ENCODE measurements at regions not wholly inside any gene's neighbourhood (a gene's known extent, or its start where the extent isn't known, plus 50 kb on each side); places are given as distances from the start of the nearest gene placed in this dataset.

- Histone ChIP-seq H2AFZ (ENCODE audit: low read depth, low read length) (no peak overlapping the region), H3K36me3 (ENCODE audit: insufficient read depth, low read length) (no peaks in the 10 kb centered on the region), H3K27me3 (ENCODE audit: insufficient read depth, low read length) (peaks cover 13% of the 10 kb centered on the region), H3K4me3 (ENCODE audit: low read length) (no peak overlapping the region), H3K4me1 (ENCODE audit: insufficient read depth, low read length) (no peaks in the 10 kb centered on the region), H3K9me3 (ENCODE audit: low read length) (peaks cover 3% of the 10 kb centered on the region)
Measured at GRCh38 chr14:96631030-96631429, 128.8 kb downstream of the PAPOLA start.

- peaks cover 11% of the 10 kb centered on the region for H3K27me3 ChIP-seq (ENCODE audit: insufficient read depth, low read length)
- peaks cover 3% of the 10 kb centered on the region for H3K9me3 ChIP-seq (ENCODE audit: low read length)
- no peaks in the 10 kb centered on the region for H3K4me1 ChIP-seq (ENCODE audit: insufficient read depth, low read length)
- H3K36me3 ChIP-seq (ENCODE audit: insufficient read depth, low read length): no peaks in the 10 kb centered on the region
- H3K4me3 ChIP-seq (ENCODE audit: low read length): no peak overlapping the region
- H2AFZ ChIP-seq (ENCODE audit: low read depth, low read length): no peak overlapping the region
Measured at GRCh38 chr14:96631621-96632362, 129.6 kb downstream of the PAPOLA start.

GRCh38 chr14:96632363-96632758, 130.2 kb downstream of the PAPOLA start:
- no peaks in the 10 kb centered on the region for H3K4me1 ChIP-seq (ENCODE audit: insufficient read depth, low read length)
- no peak overlapping the region for H3K4me3 ChIP-seq (ENCODE audit: low read length)

GRCh38 chr14:96633096-96633495, 130.9 kb downstream of the PAPOLA start:
- Histone ChIP-seq H3K36me3 (ENCODE audit: insufficient read depth, low read length) (no peaks in the 10 kb centered on the region), H3K9me3 (ENCODE audit: low read length) (peaks cover 3% of the 10 kb centered on the region), H2AFZ (ENCODE audit: low read depth, low read length) (no peak overlapping the region), H3K4me1 (ENCODE audit: insufficient read depth, low read length) (no peaks in the 10 kb centered on the region), H3K4me3 (ENCODE audit: low read length) (no peak overlapping the region), H3K27me3 (ENCODE audit: insufficient read depth, low read length) (no peaks in the 10 kb centered on the region)

More at GRCh38 chr14:96632363-96632758, 130.2 kb downstream of the PAPOLA start:
- H3K27me3 ChIP-seq (ENCODE audit: insufficient read depth, low read length): peaks cover 6% of the 10 kb centered on the region
- H3K36me3 ChIP-seq (ENCODE audit: insufficient read depth, low read length): no peaks in the 10 kb centered on the region
- no peak overlapping the region for H2AFZ ChIP-seq (ENCODE audit: low read depth, low read length)
- H3K9me3 ChIP-seq (ENCODE audit: low read length): peaks cover 3% of the 10 kb centered on the region

GRCh38 chr14:96634481-96634880, 132.3 kb downstream of the PAPOLA start:
- H3K36me3 ChIP-seq (ENCODE audit: insufficient read depth, low read length): no peaks in the 10 kb centered on the region
- H3K4me3 ChIP-seq (ENCODE audit: low read length): no peak overlapping the region
- no peak overlapping the region for H2AFZ ChIP-seq (ENCODE audit: low read depth, low read length)
- no peaks in the 10 kb centered on the region for H3K27me3 ChIP-seq (ENCODE audit: insufficient read depth, low read length)
- H3K9me3 ChIP-seq (ENCODE audit: low read length): peaks cover 3% of the 10 kb centered on the region
- no peaks in the 10 kb centered on the region for H3K4me1 ChIP-seq (ENCODE audit: insufficient read depth, low read length)

- Histone ChIP-seq H3K4me3 (ENCODE audit: low read length) (no peak overlapping the region), H3K4me1 (ENCODE audit: insufficient read depth, low read length) (no peaks in the 10 kb centered on the region), H2AFZ (ENCODE audit: low read depth, low read length) (no peak overlapping the region), H3K9me3 (ENCODE audit: low read length) (peaks cover 2% of the 10 kb centered on the region), H3K27me3 (ENCODE audit: insufficient read depth, low read length) (no peaks in the 10 kb centered on the region), H3K36me3 (ENCODE audit: insufficient read depth, low read length) (no peaks in the 10 kb centered on the region)
Measured at GRCh38 chr14:96634896-96635295, 132.7 kb downstream of the PAPOLA start.

GRCh38 chr14:96635850-96636249, 133.7 kb downstream of the PAPOLA start:
- no peaks in the 10 kb centered on the region for H3K9me3 ChIP-seq (ENCODE audit: low read length)
- no peaks in the 10 kb centered on the region for H3K27me3 ChIP-seq (ENCODE audit: insufficient read depth, low read length)
- no peaks in the 10 kb centered on the region for H3K36me3 ChIP-seq (ENCODE audit: insufficient read depth, low read length)
- H3K4me1 ChIP-seq (ENCODE audit: insufficient read depth, low read length): no peaks in the 10 kb centered on the region
- H3K4me3 ChIP-seq (ENCODE audit: low read length): no peak overlapping the region
- H2AFZ ChIP-seq (ENCODE audit: low read depth, low read length): no peak overlapping the region

- Histone ChIP-seq H2AFZ (ENCODE audit: low read depth, low read length) (no peak overlapping the region), H3K27me3 (ENCODE audit: insufficient read depth, low read length) (no peaks in the 10 kb centered on the region), H3K4me3 (ENCODE audit: low read length) (no peak overlapping the region), H3K9me3 (ENCODE audit: low read length) (no peaks in the 10 kb centered on the region), H3K36me3 (ENCODE audit: insufficient read depth, low read length) (no peaks in the 10 kb centered on the region), H3K4me1 (ENCODE audit: insufficient read depth, low read length) (no peaks in the 10 kb centered on the region)
Measured at GRCh38 chr14:96637521-96637920, 135.3 kb downstream of the PAPOLA start.

- H2AFZ ChIP-seq (ENCODE audit: low read depth, low read length): no peak overlapping the region
- no peak overlapping the region for H3K4me3 ChIP-seq (ENCODE audit: low read length)
- no peaks in the 10 kb centered on the region for H3K4me1 ChIP-seq (ENCODE audit: insufficient read depth, low read length)
- H3K9me3 ChIP-seq (ENCODE audit: low read length): no peaks in the 10 kb centered on the region
- H3K36me3 ChIP-seq (ENCODE audit: insufficient read depth, low read length): no peaks in the 10 kb centered on the region
- H3K27me3 ChIP-seq (ENCODE audit: insufficient read depth, low read length): no peaks in the 10 kb centered on the region
Measured at GRCh38 chr14:96638041-96638855, 136.1 kb downstream of the PAPOLA start.

GRCh38 chr14:96639550-96639949, 137.4 kb downstream of the PAPOLA start:
- Histone ChIP-seq H3K4me1 (ENCODE audit: insufficient read depth, low read length) (no peaks in the 10 kb centered on the region), H3K9me3 (ENCODE audit: low read length) (no peaks in the 10 kb centered on the region), H3K27me3 (ENCODE audit: insufficient read depth, low read length) (no peaks in the 10 kb centered on the region), H3K36me3 (ENCODE audit: insufficient read depth, low read length) (no peaks in the 10 kb centered on the region), H3K4me3 (ENCODE audit: low read length) (no peak overlapping the region), H2AFZ (ENCODE audit: low read depth, low read length) (no peak overlapping the region)

- Histone ChIP-seq H3K4me1 (ENCODE audit: insufficient read depth, low read length) (no peaks in the 10 kb centered on the region), H3K9me3 (ENCODE audit: low read length) (no peaks in the 10 kb centered on the region), H3K36me3 (ENCODE audit: insufficient read depth, low read length) (no peaks in the 10 kb centered on the region), H3K4me3 (ENCODE audit: low read length) (no peak overlapping the region), H2AFZ (ENCODE audit: low read depth, low read length) (no peak overlapping the region), H3K27me3 (ENCODE audit: insufficient read depth, low read length) (no peaks in the 10 kb centered on the region)
Measured at GRCh38 chr14:96648506-96649326, 146.5 kb downstream of the PAPOLA start.

GRCh38 chr14:96649327-96649601, 147.1 kb downstream of the PAPOLA start:
- no peaks in the 10 kb centered on the region for H3K4me1 ChIP-seq (ENCODE audit: insufficient read depth, low read length)
- no peaks in the 10 kb centered on the region for H3K27me3 ChIP-seq (ENCODE audit: insufficient read depth, low read length)
- H3K4me3 ChIP-seq (ENCODE audit: low read length): no peak overlapping the region
- no peak overlapping the region for H2AFZ ChIP-seq (ENCODE audit: low read depth, low read length)
- H3K9me3 ChIP-seq (ENCODE audit: low read length): no peaks in the 10 kb centered on the region
- H3K36me3 ChIP-seq (ENCODE audit: insufficient read depth, low read length): no peaks in the 10 kb centered on the region

- no peaks in the 10 kb centered on the region for H3K4me1 ChIP-seq (ENCODE audit: insufficient read depth, low read length)
- H3K9me3 ChIP-seq (ENCODE audit: low read length): no peaks in the 10 kb centered on the region
- H3K36me3 ChIP-seq (ENCODE audit: insufficient read depth, low read length): no peaks in the 10 kb centered on the region
- H3K27me3 ChIP-seq (ENCODE audit: insufficient read depth, low read length): no peaks in the 10 kb centered on the region
- no peak overlapping the region for H2AFZ ChIP-seq (ENCODE audit: low read depth, low read length)
- no peak overlapping the region for H3K4me3 ChIP-seq (ENCODE audit: low read length)
Measured at GRCh38 chr14:96653597-96653996, 143.6 kb upstream of the VRK1 start.

Measured in neuron (in vitro differentiated cells).